A673 (cell line): ENCODE measurements at regions not wholly inside any gene's neighbourhood (a gene's known extent, or its start where the extent isn't known, plus 50 kb on each side); places are given as distances from the start of the nearest gene placed in this dataset.

ENCODE experiments used
- BruUV-seq: library from RNA; stranded (reverse); fragments of 400-500 nt; replicated peaks from 2 replicates; lab custom pipeline; 2021; lab: Mats Ljungman, UMichigan
- CTCF ChIA-PET: fragments of 300-600 bp; sonication (Branson Sonifier 250); formaldehyde crosslinking; loops from one replicate; lab custom pipeline; 2022; ENCODE audit warnings: antibody characterized with exemption; lab: Charles Lee
- POLR2A ChIA-PET: fragments of 300-600 bp; sonication (Branson Sonifier 250); formaldehyde crosslinking; loops from one replicate; lab custom pipeline; 2022; ENCODE audit warnings: antibody characterized with exemption; ENCODE audit not compliant: low non-redundant PET; lab: Charles Lee
- DNase-seq: peaks from one replicate; pipeline ENCODE4 v3.0.0-alpha.2; 2015; ENCODE audit warnings: low spot score
- H3K27ac ChIP-seq: fragments of 200-600 bp; sonication (generic); 2 replicates; pipeline ENCODE4 v1.5.1; 2016; ENCODE audit warnings: mixed run types, low read depth, mild to moderate bottlenecking, mixed read lengths, antibody characterized with exemption, low read length; ENCODE audit not compliant: poor library complexity, severe bottlenecking
- H3K27me3 ChIP-seq: fragments of 200-600 bp; sonication (generic); replicated peaks from 2 replicates; pipeline ENCODE4 v1.6.1; 2017; ENCODE audit warnings: mixed run types, low read depth, mild to moderate bottlenecking, mixed read lengths, antibody characterized with exemption, low read length; ENCODE audit not compliant: insufficient read depth, poor library complexity
- H3K36me3 ChIP-seq: fragments of 200-600 bp; sonication (generic); 2 replicates; pipeline ENCODE4 v1.6.1; 2016; ENCODE audit warnings: mixed run types, mild to moderate bottlenecking, mixed read lengths, antibody characterized with exemption, low read length; ENCODE audit not compliant: insufficient read depth, poor library complexity, severe bottlenecking
- H3K4me1 ChIP-seq: fragments of 200-600 bp; sonication (generic); 2 replicates; pipeline ENCODE4 v1.6.1; 2017; ENCODE audit warnings: mixed run types, mild to moderate bottlenecking, mixed read lengths, antibody characterized with exemption, low read length; ENCODE audit not compliant: insufficient read depth, poor library complexity, severe bottlenecking
- H3K4me3 ChIP-seq: fragments of 200-600 bp; sonication (generic); 2 replicates; pipeline ENCODE4 v1.5.1; 2016; ENCODE audit warnings: low read depth, mixed run types, mild to moderate bottlenecking, mixed read lengths, low read length; ENCODE audit not compliant: poor library complexity, severe bottlenecking
- H3K9me3 ChIP-seq: fragments of 200-600 bp; sonication (generic); 2 replicates; pipeline ENCODE4 v1.6.1; 2016; ENCODE audit warnings: mixed run types, low read depth, mild to moderate bottlenecking, mixed read lengths, antibody characterized with exemption, low read length; ENCODE audit not compliant: poor library complexity, severe bottlenecking
- CTCF ChIP-seq: fragments of 300-800, 200-600 bp; sonication (generic); conservative IDR thresholded peaks from 2 replicates; pipeline ENCODE4 v1.5.1; 2017; ENCODE audit warnings: low read depth, mild to moderate bottlenecking, antibody characterized with exemption, low read length, moderate library complexity, mixed read lengths
- EZH2 ChIP-seq: fragments of 200-600 bp; sonication (generic); IDR thresholded peaks from 2 replicates; pipeline ENCODE4 v1.6.1; 2017; ENCODE audit warnings: borderline replicate concordance, low read depth, mild to moderate bottlenecking, mixed read lengths, antibody characterized with exemption, low read length; ENCODE audit not compliant: poor library complexity, severe bottlenecking
- intact Hi-C: fragments of 100-400 bp; cut with micrococcal nuclease; formaldehyde crosslinking; loops from one replicate; pipeline ENCODE4 v1.10.0; 2022; ENCODE audit not compliant: unreplicated experiment

- Histone ChIP-seq H3K4me1 (no peaks in the 10 kb centered on the region), H3K9me3 (no peaks in the 10 kb centered on the region), H3K27ac (no peak overlapping the region), H3K27me3 (peaks cover 12% of the 10 kb centered on the region), H3K4me3 (no peak overlapping the region), H3K36me3 (no peaks in the 10 kb centered on the region)
- intact Hi-C loops: no loop called here
- no TSS peak for BruUV-seq
- CTCF ChIA-PET: no interaction called here
- DNase-seq: no peak
- POLR2A ChIA-PET: interaction anchor here (0.6 kb wide), 1 partner anchor 1628 kb away, joined by 3 read pairs; no protein-coding TSS in a partner anchor
- TF ChIP-seq EZH2: no peak
These were observed 424.4 kb downstream of the NPHP4 start for GRCh38 chr1:5567839-5568238.

- intact Hi-C loops: no loop called here
- TF ChIP-seq EZH2 (no peak), CTCF (no peak)
- DNase-seq: no peak
- Histone ChIP-seq H3K9me3 (no peaks in the 10 kb centered on the region), H3K4me1 (no peaks in the 10 kb centered on the region), H3K27ac (no peak overlapping the region), H3K4me3 (no peak overlapping the region), H3K27me3 (peaks cover 9% of the 10 kb centered on the region), H3K36me3 (no peaks in the 10 kb centered on the region)
- ChIA-PET CTCF (no interaction called here), POLR2A (no interaction called here)
- no TSS peak for BruUV-seq
These were observed 425.3 kb downstream of the NPHP4 start for GRCh38 chr1:5566924-5567323.

GRCh38 chr1:5565281-5566125 lies 426.7 kb downstream of the NPHP4 start:
- H3K27ac ChIP-seq: no peak overlapping the region
- no peak for DNase-seq
- H3K9me3 ChIP-seq: no peaks in the 10 kb centered on the region
- no peak for TF ChIP-seq CTCF
- H3K4me3 ChIP-seq: no peak overlapping the region
- ChIA-PET POLR2A (no interaction called here), CTCF (no interaction called here)
- H3K27me3 ChIP-seq: peaks cover 9% of the 10 kb centered on the region
- intact Hi-C loops: no loop called here
- H3K36me3 ChIP-seq: no peaks in the 10 kb centered on the region
- no peaks in the 10 kb centered on the region for H3K4me1 ChIP-seq
- no TSS peak for BruUV-seq
